Suprapubic skin (tissue), 3 donors: ENCODE measurements at regions not wholly inside any gene's neighbourhood (a gene's known extent, or its start where the extent isn't known, plus 50 kb on each side); places are given as distances from the start of the nearest gene placed in this dataset.

Experiments used
- CTCF ChIP-seq, 2 donors: fragments of 200-600 bp in 1 of 2; fragments of 450-650 bp in 1 of 2; sonication (generic) in 1 of 2; IDR thresholded peaks; one replicate each; pipeline ENCODE4 v1.5.1; 2016 to 2019; ENCODE audit warnings: antibody characterized with exemption in 2 of 2, mild to moderate bottlenecking in 1 of 2, moderate library complexity in 1 of 2
- POLR2A ChIP-seq, 2 donors: fragments of 450-650 bp; IDR thresholded peaks; one replicate each; pipeline ENCODE4 v1.6.1; 2017; ENCODE audit warnings: antibody characterized with exemption in 2 of 2, mild to moderate bottlenecking in 2 of 2, moderate library complexity in 2 of 2

DNA sequence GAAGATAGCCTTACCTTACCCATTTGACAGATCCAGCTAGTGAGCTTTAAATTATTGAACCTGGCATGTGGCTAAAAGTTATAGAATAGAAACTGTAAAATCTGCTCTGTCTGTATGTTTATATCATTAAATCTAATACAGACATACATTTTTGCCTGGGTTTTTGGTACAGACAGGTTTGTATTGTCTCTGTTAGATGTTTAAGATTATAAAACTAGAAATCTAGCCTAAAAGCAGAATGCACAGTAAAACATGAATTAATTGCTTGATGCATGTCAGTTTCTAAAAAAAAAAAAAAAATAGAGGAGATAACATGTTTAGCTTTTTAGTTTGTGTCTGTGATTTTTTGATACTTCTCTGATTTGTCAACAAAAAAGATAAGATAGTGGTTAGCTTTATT, 477.6 kb upstream of the LRRC7 start:
- TF ChIP-seq POLR2A (IDR thresholded peaks at IDR 0.05) (no peak), CTCF (IDR thresholded peaks at IDR 0.05) (no peak)
